ENCODE measurements at regions not wholly inside any gene's neighbourhood (a gene's known extent, or its start where the extent isn't known, plus 50 kb on each side); places are given as distances from the start of the nearest gene placed in this dataset.

DNA sequence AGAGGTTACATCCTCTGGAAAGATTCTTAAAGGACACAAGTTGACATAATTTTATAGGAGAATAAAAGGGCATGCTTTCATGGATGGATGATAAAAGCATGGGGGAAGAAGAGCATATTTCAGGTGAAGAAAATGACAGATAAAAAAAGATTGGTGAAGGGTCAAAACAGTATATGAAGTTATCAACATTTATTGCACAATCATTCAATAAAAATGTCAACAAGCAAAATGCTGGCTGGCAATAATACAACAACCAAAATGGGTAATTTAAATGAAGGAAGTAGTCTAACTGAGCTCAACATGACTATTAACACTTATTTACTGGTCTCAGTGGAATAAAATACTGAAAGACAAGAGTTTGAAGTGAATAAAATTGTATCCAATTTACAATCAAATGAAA, 696.7 kb downstream of the SQOR start:
- Histone ChIP-seq H3K79me2 (ENCODE audit: insufficient read depth, low read length) (no peaks in the 10 kb centered on the region), H3K4me3 (ENCODE audit: low read depth, low read length, poor library complexity, severe bottlenecking) (no peak overlapping the region), H3K27me3 (ENCODE audit: insufficient read depth, low read length) (no peaks in the 10 kb centered on the region), H3K4me2 (ENCODE audit: low read length) (no peak overlapping the region), H3F3A (ENCODE audit: insufficient read depth, low read length) (no peaks in the 10 kb centered on the region), H3K9ac (ENCODE audit: low read length) (no peak overlapping the region), H3K36me3 (ENCODE audit: insufficient read depth, low read length) (no peaks in the 10 kb centered on the region), H3K27ac (ENCODE audit: low read depth, low read length, poor library complexity, severe bottlenecking) (no peak overlapping the region), H3K4me1 (ENCODE audit: insufficient read depth, low read length, severe bottlenecking) (no peaks in the 10 kb centered on the region), H3K9me3 (ENCODE audit: low read length) (no peaks in the 10 kb centered on the region), H2AFZ (ENCODE audit: low read length) (no peak overlapping the region), H4K20me1 (ENCODE audit: insufficient read depth, low read length) (no peaks in the 10 kb centered on the region), H3K9me2 (ENCODE audit: low read depth, low read length) (no peaks in the 10 kb centered on the region)
- TF ChIP-seq EZH2 (IDR thresholded peaks at IDR 0.05; ENCODE audit: borderline replicate concordance, low read length) = no peak
- TF ChIP-seq, protein P1, sequence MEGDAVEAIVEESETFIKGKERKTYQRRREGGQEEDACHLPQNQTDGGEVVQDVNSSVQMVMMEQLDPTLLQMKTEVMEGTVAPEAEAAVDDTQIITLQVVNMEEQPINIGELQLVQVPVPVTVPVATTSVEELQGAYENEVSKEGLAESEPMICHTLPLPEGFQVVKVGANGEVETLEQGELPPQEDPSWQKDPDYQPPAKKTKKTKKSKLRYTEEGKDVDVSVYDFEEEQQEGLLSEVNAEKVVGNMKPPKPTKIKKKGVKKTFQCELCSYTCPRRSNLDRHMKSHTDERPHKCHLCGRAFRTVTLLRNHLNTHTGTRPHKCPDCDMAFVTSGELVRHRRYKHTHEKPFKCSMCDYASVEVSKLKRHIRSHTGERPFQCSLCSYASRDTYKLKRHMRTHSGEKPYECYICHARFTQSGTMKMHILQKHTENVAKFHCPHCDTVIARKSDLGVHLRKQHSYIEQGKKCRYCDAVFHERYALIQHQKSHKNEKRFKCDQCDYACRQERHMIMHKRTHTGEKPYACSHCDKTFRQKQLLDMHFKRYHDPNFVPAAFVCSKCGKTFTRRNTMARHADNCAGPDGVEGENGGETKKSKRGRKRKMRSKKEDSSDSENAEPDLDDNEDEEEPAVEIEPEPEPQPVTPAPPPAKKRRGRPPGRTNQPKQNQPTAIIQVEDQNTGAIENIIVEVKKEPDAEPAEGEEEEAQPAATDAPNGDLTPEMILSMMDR (IDR thresholded peaks at IDR 0.05; ENCODE audit: low read length) = no peak

DNA sequence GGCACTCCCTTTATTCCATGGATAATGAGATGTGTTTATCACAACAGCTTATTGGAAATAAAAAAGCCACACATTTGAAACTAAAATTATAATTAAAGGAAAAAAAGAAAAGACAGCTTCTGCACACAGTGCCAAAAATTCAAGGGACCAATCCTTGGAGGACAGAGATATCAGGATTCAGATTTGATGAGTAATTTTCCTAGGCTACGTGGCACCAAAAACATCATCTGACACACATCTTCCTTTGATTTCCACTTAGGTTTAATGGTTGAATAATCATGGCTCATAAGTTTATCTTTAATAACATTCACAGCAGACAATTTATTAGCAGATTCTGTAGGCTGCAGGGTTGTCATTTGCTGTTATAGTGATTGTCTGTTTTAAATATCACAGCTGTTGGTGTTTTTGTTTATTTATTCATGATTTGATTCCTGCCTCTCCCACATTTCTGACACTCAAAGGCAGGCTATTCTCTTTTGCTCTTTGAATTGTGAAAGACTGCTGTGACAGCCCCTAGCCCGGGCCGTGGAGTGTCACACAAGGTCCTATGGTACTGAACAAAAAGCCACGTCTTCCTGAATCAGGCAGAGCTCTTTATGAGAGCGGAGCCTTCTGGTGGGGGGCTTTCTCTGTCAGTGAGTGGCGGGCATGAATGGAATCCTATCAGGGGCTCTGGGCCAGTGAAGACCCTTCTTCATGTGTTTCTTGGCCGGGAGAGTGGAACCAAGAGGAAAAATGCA, 708.5 kb downstream of the SQOR start:
- no peaks in the 10 kb centered on the region for H3K4me1 ChIP-seq (ENCODE audit: insufficient read depth, low read length, severe bottlenecking)
- H3K9ac ChIP-seq (ENCODE audit: low read length) = no peak overlapping the region
- H3K4me2 ChIP-seq (ENCODE audit: low read length) = no peak overlapping the region
- H3K27me3 ChIP-seq (ENCODE audit: insufficient read depth, low read length) = no peaks in the 10 kb centered on the region
- no peaks in the 10 kb centered on the region for H3F3A ChIP-seq (ENCODE audit: insufficient read depth, low read length)
- TF ChIP-seq EZH2 (IDR thresholded peaks at IDR 0.05; ENCODE audit: borderline replicate concordance, low read length) = no peak
- TF ChIP-seq, protein P1 (IDR thresholded peaks at IDR 0.05; ENCODE audit: low read length) = no peak
- no peaks in the 10 kb centered on the region for H3K36me3 ChIP-seq (ENCODE audit: insufficient read depth, low read length)
- H3K27ac ChIP-seq (ENCODE audit: low read depth, low read length, poor library complexity, severe bottlenecking) = no peak overlapping the region
- no peaks in the 10 kb centered on the region for H3K79me2 ChIP-seq (ENCODE audit: insufficient read depth, low read length)
- no peak overlapping the region for H3K4me3 ChIP-seq (ENCODE audit: low read depth, low read length, poor library complexity, severe bottlenecking)
- H2AFZ ChIP-seq (ENCODE audit: low read length) = no peak overlapping the region
- no peaks in the 10 kb centered on the region for H3K9me3 ChIP-seq (ENCODE audit: low read length)
- H4K20me1 ChIP-seq (ENCODE audit: insufficient read depth, low read length) = no peaks in the 10 kb centered on the region
- no peaks in the 10 kb centered on the region for H3K9me2 ChIP-seq (ENCODE audit: low read depth, low read length)

GRCh38 chr15:46344115-46344724, 709.4 kb downstream of the SQOR start:
- Histone ChIP-seq H3K9me3 (ENCODE audit: low read length) (no peaks in the 10 kb centered on the region), H3K27ac (ENCODE audit: low read depth, low read length, poor library complexity, severe bottlenecking) (no peak overlapping the region), H3K36me3 (ENCODE audit: insufficient read depth, low read length) (no peaks in the 10 kb centered on the region), H3K4me3 (ENCODE audit: low read depth, low read length, poor library complexity, severe bottlenecking) (no peak overlapping the region), H3K9ac (ENCODE audit: low read length) (no peak overlapping the region), H3K4me1 (ENCODE audit: insufficient read depth, low read length, severe bottlenecking) (no peaks in the 10 kb centered on the region), H3K79me2 (ENCODE audit: insufficient read depth, low read length) (no peaks in the 10 kb centered on the region), H3K4me2 (ENCODE audit: low read length) (no peak overlapping the region), H3K27me3 (ENCODE audit: insufficient read depth, low read length) (no peaks in the 10 kb centered on the region), H3K9me2 (ENCODE audit: low read depth, low read length) (no peaks in the 10 kb centered on the region), H2AFZ (ENCODE audit: low read length) (no peak overlapping the region), H3F3A (ENCODE audit: insufficient read depth, low read length) (no peaks in the 10 kb centered on the region), H4K20me1 (ENCODE audit: insufficient read depth, low read length) (no peaks in the 10 kb centered on the region)
- TF ChIP-seq, protein P1 (IDR thresholded peaks at IDR 0.05; ENCODE audit: low read length) = no peak
- no peak for TF ChIP-seq EZH2 (IDR thresholded peaks at IDR 0.05; ENCODE audit: borderline replicate concordance, low read length)
